ENCODE measurements at regions not wholly inside any gene's neighbourhood (a gene's known extent, or its start where the extent isn't known, plus 50 kb on each side); places are given as distances from the start of the nearest gene placed in this dataset.

DNA sequence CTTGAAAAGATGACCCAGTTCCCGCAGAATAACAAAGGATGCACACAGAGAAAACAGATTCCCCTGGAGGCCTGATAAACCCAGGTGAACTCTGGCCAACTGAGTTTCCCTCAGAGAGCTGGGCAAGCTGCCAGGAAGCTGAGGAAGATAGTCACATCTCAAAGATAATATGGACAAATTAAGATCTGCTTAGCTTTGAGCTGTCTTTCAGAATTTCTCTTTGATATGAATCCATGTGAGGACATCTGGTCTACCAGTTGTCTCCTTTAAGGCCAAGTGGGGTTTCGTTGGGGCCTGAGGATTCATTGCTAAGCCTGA is 59.5 kb downstream of the ID4 start:
- no peak for TF ChIP-seq RCOR1 (IDR thresholded peaks at IDR 0.05; ENCODE audit: insufficient replicate concordance, low read length)
- TF ChIP-seq BHLHE40 (IDR thresholded peaks at IDR 0.05; ENCODE audit: low read depth, low read length), result no peak
- TF ChIP-seq SMC3 (IDR thresholded peaks at IDR 0.05; ENCODE audit: low read depth, low read length), result no peak
- TF ChIP-seq POLR2A (IDR thresholded peaks at IDR 0.05; ENCODE audit: low read depth, low read length), result no peak
- no peak for TF ChIP-seq CTCF (conservative IDR thresholded peaks at IDR 0.05; ENCODE audit: low read depth, low read length)
- no peak for TF ChIP-seq FOS (IDR thresholded peaks at IDR 0.05; ENCODE audit: low read depth, low read length)
- TF ChIP-seq, protein P1, sequence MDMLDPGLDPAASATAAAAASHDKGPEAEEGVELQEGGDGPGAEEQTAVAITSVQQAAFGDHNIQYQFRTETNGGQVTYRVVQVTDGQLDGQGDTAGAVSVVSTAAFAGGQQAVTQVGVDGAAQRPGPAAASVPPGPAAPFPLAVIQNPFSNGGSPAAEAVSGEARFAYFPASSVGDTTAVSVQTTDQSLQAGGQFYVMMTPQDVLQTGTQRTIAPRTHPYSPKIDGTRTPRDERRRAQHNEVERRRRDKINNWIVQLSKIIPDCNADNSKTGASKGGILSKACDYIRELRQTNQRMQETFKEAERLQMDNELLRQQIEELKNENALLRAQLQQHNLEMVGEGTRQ (IDR thresholded peaks at IDR 0.05; ENCODE audit: low read depth, low read length), result no peak
- no peak for TF ChIP-seq CHD1 (IDR thresholded peaks at IDR 0.05; ENCODE audit: low read depth, low read length)
- no peak for TF ChIP-seq RAD21 (IDR thresholded peaks at IDR 0.05; ENCODE audit: low read length)
